Liver (tissue), 2 donors: ENCODE measurements at regions not wholly inside any gene's neighbourhood (a gene's known extent, or its start where the extent isn't known, plus 50 kb on each side); places are given as distances from the start of the nearest gene placed in this dataset.

Experiments used
- SP1 ChIP-seq: IDR thresholded peaks from 2 replicates; pipeline ENCODE4 v1.6.1; 2018; ENCODE audit warnings: antibody characterized with exemption, mild to moderate bottlenecking
- TF ChIP-seq, protein P1 (sequence below): IDR thresholded peaks from 2 replicates; pipeline ENCODE4 v1.6.1; 2016; ENCODE audit warnings: antibody characterized with exemption, mild to moderate bottlenecking
- donor health status: healthy.

- TF ChIP-seq, protein P1, sequence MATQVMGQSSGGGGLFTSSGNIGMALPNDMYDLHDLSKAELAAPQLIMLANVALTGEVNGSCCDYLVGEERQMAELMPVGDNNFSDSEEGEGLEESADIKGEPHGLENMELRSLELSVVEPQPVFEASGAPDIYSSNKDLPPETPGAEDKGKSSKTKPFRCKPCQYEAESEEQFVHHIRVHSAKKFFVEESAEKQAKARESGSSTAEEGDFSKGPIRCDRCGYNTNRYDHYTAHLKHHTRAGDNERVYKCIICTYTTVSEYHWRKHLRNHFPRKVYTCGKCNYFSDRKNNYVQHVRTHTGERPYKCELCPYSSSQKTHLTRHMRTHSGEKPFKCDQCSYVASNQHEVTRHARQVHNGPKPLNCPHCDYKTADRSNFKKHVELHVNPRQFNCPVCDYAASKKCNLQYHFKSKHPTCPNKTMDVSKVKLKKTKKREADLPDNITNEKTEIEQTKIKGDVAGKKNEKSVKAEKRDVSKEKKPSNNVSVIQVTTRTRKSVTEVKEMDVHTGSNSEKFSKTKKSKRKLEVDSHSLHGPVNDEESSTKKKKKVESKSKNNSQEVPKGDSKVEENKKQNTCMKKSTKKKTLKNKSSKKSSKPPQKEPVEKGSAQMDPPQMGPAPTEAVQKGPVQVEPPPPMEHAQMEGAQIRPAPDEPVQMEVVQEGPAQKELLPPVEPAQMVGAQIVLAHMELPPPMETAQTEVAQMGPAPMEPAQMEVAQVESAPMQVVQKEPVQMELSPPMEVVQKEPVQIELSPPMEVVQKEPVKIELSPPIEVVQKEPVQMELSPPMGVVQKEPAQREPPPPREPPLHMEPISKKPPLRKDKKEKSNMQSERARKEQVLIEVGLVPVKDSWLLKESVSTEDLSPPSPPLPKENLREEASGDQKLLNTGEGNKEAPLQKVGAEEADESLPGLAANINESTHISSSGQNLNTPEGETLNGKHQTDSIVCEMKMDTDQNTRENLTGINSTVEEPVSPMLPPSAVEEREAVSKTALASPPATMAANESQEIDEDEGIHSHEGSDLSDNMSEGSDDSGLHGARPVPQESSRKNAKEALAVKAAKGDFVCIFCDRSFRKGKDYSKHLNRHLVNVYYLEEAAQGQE = no peak
- no peak for TF ChIP-seq SP1
Observed at GRCh38 chr20:50303573-50304500, 113.2 kb downstream of the CEBPB start.
